ENCODE measurements at regions not wholly inside any gene's neighbourhood (a gene's known extent, or its start where the extent isn't known, plus 50 kb on each side); places are given as distances from the start of the nearest gene placed in this dataset.

DNA sequence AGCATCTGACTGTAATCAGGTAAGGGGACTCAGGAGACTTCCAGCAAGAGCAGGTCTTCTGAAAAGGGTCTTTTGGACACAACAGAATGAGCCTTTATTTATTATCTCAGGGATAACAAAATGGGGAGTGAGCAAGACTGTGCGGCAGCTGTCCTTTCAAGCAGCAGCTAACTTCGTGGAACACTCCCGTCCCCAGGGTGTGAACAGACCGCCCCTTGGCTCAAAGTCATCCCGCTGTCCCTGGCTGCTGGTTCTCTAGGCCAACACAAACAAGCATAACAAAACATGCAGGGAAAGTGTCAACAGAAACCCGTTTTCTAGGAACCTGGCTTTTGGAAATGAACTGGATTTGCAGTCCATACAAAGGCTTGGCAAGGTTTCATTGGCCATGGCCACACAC lies 787.9 kb upstream of the FANCL start:
- no peak overlapping the region for H3K4me3 ChIP-seq (ENCODE audit: low read length)
- H3K9me3 ChIP-seq (ENCODE audit: control insufficient read depth, low read depth, low read length) = no peaks in the 10 kb centered on the region
- H3K4me1 ChIP-seq (ENCODE audit: control insufficient read depth, low read depth, low read length) = no peaks in the 10 kb centered on the region

DNA sequence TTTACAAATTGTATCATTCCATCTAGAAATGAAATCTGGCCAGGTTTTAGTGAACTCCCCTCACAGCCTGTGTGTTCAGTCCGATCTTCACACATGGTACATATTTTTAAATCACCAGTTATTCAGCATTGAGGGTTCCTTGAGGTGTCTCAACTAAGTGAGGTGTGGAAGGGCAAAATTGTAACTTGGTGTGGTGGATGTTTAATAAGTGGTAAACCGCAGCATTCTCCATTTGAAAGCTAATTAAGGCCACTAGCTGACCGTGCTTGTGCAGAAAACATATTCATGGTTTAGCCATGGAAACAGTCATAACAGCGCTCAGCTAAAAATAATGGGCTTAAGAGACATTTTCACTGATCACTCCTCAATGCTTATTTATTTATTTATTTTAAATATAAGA lies 786.2 kb upstream of the FANCL start:
- Histone ChIP-seq H3K9ac (ENCODE audit: low read length) (no peak overlapping the region), H3K4me1 (ENCODE audit: control insufficient read depth, low read depth, low read length) (no peaks in the 10 kb centered on the region), H3K9me3 (ENCODE audit: control insufficient read depth, low read depth, low read length) (no peaks in the 10 kb centered on the region), H3K27ac (ENCODE audit: low read length) (no peak overlapping the region), H3K4me3 (ENCODE audit: low read length) (no peak overlapping the region), H3K27me3 (ENCODE audit: control insufficient read depth, insufficient read depth, low read length) (no peaks in the 10 kb centered on the region), H3K36me3 (ENCODE audit: control insufficient read depth, low read depth, low read length) (no peaks in the 10 kb centered on the region)

More for the DNA sequence above, 787.9 kb upstream of the FANCL start:
- no peaks in the 10 kb centered on the region for H3K27me3 ChIP-seq (ENCODE audit: control insufficient read depth, insufficient read depth, low read length)
- H3K36me3 ChIP-seq (ENCODE audit: control insufficient read depth, low read depth, low read length) = no peaks in the 10 kb centered on the region
- no peak overlapping the region for H3K9ac ChIP-seq (ENCODE audit: low read length)
- no peak overlapping the region for H3K27ac ChIP-seq (ENCODE audit: low read length)

DNA sequence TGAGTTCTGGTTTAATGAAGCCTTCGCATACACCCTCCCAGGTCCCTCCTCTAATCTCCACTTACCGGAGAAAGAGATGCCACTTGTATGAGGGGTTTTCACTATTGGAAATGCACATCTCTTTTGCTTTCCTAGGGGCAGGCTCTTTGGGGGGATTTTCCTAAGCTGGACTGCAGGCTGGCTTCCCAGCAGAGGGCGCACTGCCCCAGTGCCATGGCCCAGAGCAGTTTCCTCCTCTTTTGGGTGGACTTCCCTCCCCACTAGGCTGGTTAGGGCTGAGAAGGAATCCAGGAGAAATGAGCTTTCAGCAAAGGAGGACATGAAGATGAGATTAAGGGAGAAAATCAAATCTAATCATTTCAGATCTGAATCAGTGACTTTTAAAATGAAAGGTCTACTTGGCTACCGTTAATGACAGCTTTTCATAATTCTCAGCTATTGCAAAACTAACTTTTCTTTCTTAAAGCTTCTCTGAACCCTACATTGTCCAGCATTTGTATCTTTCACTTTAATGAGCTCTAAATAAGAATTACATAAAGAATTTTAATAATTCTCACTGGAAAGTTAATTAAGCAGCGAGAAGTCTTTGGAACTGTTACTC lies 784.1 kb upstream of the FANCL start:
- Histone ChIP-seq H3K36me3 (ENCODE audit: control insufficient read depth, low read depth, low read length) (no peaks in the 10 kb centered on the region), H3K27ac (ENCODE audit: low read length) (no peak overlapping the region), H3K9ac (ENCODE audit: low read length) (no peak overlapping the region), H3K27me3 (ENCODE audit: control insufficient read depth, insufficient read depth, low read length) (no peaks in the 10 kb centered on the region), H3K9me3 (ENCODE audit: control insufficient read depth, low read depth, low read length) (no peaks in the 10 kb centered on the region), H3K4me1 (ENCODE audit: control insufficient read depth, low read depth, low read length) (no peaks in the 10 kb centered on the region), H3K4me3 (ENCODE audit: low read length) (no peak overlapping the region)

DNA sequence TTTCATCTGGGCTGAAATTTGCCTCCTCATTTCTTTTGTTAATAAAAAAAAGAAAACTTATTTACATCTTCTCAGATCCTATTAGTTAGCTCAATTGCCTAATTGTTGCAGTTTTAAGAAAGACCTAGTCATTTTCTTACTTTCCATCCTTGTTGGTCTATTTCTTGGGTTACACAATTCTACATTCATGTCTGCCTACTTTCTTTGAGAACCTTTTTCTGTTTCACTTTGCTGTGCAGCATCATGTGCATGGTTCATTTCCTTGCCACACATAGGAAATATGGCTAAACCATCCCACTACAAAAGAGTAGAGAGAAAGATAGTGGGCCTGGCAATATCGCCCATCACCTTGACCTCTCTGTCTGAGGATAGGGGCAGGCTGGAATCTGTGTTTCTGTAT lies 780.7 kb upstream of the FANCL start:
- H3K4me1 ChIP-seq (ENCODE audit: control insufficient read depth, low read depth, low read length) = no peaks in the 10 kb centered on the region
- no peaks in the 10 kb centered on the region for H3K27me3 ChIP-seq (ENCODE audit: control insufficient read depth, insufficient read depth, low read length)
- H3K36me3 ChIP-seq (ENCODE audit: control insufficient read depth, low read depth, low read length) = no peaks in the 10 kb centered on the region
- no peak overlapping the region for H3K9ac ChIP-seq (ENCODE audit: low read length)
- no peak overlapping the region for H3K4me3 ChIP-seq (ENCODE audit: low read length)
- no peak overlapping the region for H3K27ac ChIP-seq (ENCODE audit: low read length)
- no peaks in the 10 kb centered on the region for H3K9me3 ChIP-seq (ENCODE audit: control insufficient read depth, low read depth, low read length)

DNA sequence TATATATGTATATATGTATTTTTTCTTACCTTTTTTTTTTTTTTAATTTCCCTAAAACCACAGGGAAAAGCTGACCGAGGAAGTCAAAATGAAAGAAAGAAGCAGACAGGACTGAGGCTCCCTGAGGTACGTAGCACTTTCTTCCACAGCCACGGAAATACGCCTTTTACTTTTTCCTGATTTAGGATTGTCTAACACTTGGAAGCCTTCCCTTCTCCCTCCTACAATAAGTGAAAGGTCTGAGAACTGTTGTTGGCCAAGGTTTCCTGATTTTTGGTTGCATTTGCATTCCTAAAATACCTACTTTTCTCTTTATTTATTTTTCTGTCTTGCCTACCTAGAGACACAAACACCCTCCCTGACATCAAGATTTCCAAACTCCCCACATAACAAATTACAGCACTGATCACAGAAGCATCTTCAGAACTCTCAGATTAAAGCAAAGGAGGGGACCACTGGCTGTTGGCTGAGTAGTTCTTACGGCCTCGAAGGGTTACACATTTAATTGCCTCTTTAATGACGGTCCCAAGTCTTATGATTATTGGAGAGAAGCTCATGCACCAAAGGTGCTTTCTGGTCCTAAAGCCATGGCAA lies 778.5 kb upstream of the FANCL start:
- no peaks in the 10 kb centered on the region for H3K27me3 ChIP-seq (ENCODE audit: control insufficient read depth, insufficient read depth, low read length)
- H3K36me3 ChIP-seq (ENCODE audit: control insufficient read depth, low read depth, low read length) = no peaks in the 10 kb centered on the region
- H3K9me3 ChIP-seq (ENCODE audit: control insufficient read depth, low read depth, low read length) = no peaks in the 10 kb centered on the region
- H3K4me1 ChIP-seq (ENCODE audit: control insufficient read depth, low read depth, low read length) = no peaks in the 10 kb centered on the region
- no peak overlapping the region for H3K9ac ChIP-seq (ENCODE audit: low read length)
- H3K4me3 ChIP-seq (ENCODE audit: low read length) = no peak overlapping the region
- H3K27ac ChIP-seq (ENCODE audit: low read length) = no peak overlapping the region

DNA sequence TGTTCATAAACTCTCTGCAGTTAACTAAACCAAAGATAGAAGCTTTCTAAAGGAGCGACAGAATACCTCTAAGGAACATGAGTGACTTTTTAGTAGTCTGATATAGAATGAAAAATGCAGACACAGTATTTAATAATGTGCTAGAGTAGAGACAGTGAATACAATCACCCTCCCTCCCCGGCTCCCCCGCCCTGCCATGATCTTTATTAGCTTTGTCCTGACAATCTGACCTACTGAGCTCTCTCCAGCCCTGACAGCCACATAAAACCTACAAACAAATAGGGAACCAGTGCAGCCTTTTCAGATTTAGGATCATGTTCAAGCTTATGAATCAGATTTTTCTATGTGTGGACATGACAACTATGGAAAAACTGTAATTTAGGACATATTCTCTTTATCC lies 777.6 kb upstream of the FANCL start:
- Histone ChIP-seq H3K27ac (ENCODE audit: low read length) (no peak overlapping the region), H3K27me3 (ENCODE audit: control insufficient read depth, insufficient read depth, low read length) (no peaks in the 10 kb centered on the region), H3K4me3 (ENCODE audit: low read length) (no peak overlapping the region), H3K36me3 (ENCODE audit: control insufficient read depth, low read depth, low read length) (no peaks in the 10 kb centered on the region), H3K4me1 (ENCODE audit: control insufficient read depth, low read depth, low read length) (no peaks in the 10 kb centered on the region), H3K9ac (ENCODE audit: low read length) (no peak overlapping the region), H3K9me3 (ENCODE audit: control insufficient read depth, low read depth, low read length) (no peaks in the 10 kb centered on the region)

DNA sequence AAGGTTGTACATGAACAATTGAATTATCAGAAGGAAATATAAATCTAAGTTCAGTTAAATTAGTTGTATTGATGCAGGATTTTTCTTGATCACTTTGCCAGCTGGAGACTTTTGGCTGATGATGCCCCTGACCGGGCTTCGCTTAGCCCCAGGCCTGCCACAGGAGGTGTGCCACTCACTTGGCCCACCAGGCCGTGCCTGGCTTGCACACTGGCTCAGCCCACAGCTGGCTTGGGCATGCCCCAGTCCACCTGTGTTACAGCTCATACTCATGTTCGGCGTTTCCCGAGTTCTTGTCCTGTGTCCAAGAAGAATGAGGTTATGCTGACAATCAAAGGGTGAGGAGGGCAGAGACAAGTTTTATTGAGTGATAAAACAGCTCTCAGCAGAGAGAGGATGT lies 773.9 kb upstream of the FANCL start:
- Histone ChIP-seq H3K4me3 (ENCODE audit: low read length) (no peak overlapping the region), H3K9me3 (ENCODE audit: control insufficient read depth, low read depth, low read length) (no peaks in the 10 kb centered on the region), H3K27ac (ENCODE audit: low read length) (no peak overlapping the region), H3K36me3 (ENCODE audit: control insufficient read depth, low read depth, low read length) (no peaks in the 10 kb centered on the region), H3K27me3 (ENCODE audit: control insufficient read depth, insufficient read depth, low read length) (no peaks in the 10 kb centered on the region), H3K9ac (ENCODE audit: low read length) (no peak overlapping the region), H3K4me1 (ENCODE audit: control insufficient read depth, low read depth, low read length) (no peaks in the 10 kb centered on the region)

DNA sequence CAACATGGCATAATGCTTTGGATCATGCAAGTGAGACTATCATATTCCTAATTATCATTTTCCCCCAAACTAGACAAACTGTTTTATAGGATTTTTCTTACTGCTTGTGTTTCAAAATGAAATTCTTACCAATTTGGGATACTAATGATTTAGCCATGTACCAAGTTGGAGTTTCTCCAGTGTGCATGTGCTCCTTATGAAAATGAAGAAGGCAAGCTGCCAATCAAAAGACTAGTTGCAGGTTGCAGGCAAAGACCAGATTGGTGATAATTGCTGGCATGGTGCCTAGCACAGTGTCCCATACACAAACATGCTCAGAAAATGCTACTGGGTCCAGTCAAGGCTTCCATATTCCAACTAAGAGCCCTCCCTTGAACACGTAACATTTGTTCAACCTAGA lies 771.8 kb upstream of the FANCL start:
- no peaks in the 10 kb centered on the region for H3K9me3 ChIP-seq (ENCODE audit: control insufficient read depth, low read depth, low read length)

DNA sequence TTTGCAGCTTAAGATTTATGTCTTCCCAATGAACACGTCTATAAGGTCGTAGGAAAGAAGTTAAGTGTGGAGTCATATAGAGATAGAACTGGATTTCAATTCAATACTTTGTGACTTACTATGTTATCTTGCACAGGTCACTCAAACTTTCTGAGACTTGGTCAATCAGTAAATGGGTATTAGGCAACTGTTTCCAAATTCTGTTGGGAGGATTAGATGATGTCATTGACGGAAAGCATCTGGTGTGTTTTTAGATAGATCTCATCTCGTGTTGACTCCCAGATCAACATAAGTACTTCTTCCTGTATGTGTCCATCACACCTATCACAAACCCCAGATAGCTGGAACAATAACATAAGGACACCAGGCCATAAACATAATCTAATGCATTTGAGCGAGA lies 771.1 kb upstream of the FANCL start:
- H3K9me3 ChIP-seq (ENCODE audit: control insufficient read depth, low read depth, low read length) = no peaks in the 10 kb centered on the region
- H3K4me3 ChIP-seq (ENCODE audit: low read length) = no peak overlapping the region
- no peaks in the 10 kb centered on the region for H3K4me1 ChIP-seq (ENCODE audit: control insufficient read depth, low read depth, low read length)
- H3K9ac ChIP-seq (ENCODE audit: low read length) = no peak overlapping the region
- H3K27me3 ChIP-seq (ENCODE audit: control insufficient read depth, insufficient read depth, low read length) = no peaks in the 10 kb centered on the region
- H3K27ac ChIP-seq (ENCODE audit: low read length) = no peak overlapping the region
- H3K36me3 ChIP-seq (ENCODE audit: control insufficient read depth, low read depth, low read length) = no peaks in the 10 kb centered on the region

More for the DNA sequence above, 771.8 kb upstream of the FANCL start:
- H3K36me3 ChIP-seq (ENCODE audit: control insufficient read depth, low read depth, low read length) = no peaks in the 10 kb centered on the region
- H3K4me3 ChIP-seq (ENCODE audit: low read length) = no peak overlapping the region
- no peaks in the 10 kb centered on the region for H3K4me1 ChIP-seq (ENCODE audit: control insufficient read depth, low read depth, low read length)
- no peak overlapping the region for H3K9ac ChIP-seq (ENCODE audit: low read length)
- H3K27me3 ChIP-seq (ENCODE audit: control insufficient read depth, insufficient read depth, low read length) = no peaks in the 10 kb centered on the region
- H3K27ac ChIP-seq (ENCODE audit: low read length) = no peak overlapping the region

DNA sequence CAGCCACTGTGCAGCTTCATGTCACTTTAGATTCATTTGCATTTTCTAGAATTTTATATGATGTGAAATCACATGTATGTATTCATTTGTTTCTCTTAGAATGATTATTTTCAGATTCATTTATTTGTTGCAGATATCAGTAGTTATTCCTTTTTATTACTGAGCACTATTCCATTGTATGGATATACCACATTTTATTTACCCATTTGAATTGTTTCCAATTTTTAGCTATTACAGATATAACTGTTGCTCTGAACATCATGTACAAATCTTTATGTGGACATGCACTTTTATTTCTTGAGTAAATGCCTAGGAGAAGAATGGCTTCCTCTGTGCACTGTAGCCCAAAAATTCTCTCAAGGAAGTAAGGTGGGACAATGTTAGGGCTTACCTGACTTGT lies 767.8 kb upstream of the FANCL start:
- H3K27me3 ChIP-seq (ENCODE audit: control insufficient read depth, insufficient read depth, low read length) = no peaks in the 10 kb centered on the region
- H3K36me3 ChIP-seq (ENCODE audit: control insufficient read depth, low read depth, low read length) = no peaks in the 10 kb centered on the region
- no peaks in the 10 kb centered on the region for H3K9me3 ChIP-seq (ENCODE audit: control insufficient read depth, low read depth, low read length)
- H3K9ac ChIP-seq (ENCODE audit: low read length) = no peak overlapping the region
- H3K4me3 ChIP-seq (ENCODE audit: low read length) = no peak overlapping the region
- no peak overlapping the region for H3K27ac ChIP-seq (ENCODE audit: low read length)
- peaks cover 9% of the 10 kb centered on the region for H3K4me1 ChIP-seq (ENCODE audit: control insufficient read depth, low read depth, low read length)

DNA sequence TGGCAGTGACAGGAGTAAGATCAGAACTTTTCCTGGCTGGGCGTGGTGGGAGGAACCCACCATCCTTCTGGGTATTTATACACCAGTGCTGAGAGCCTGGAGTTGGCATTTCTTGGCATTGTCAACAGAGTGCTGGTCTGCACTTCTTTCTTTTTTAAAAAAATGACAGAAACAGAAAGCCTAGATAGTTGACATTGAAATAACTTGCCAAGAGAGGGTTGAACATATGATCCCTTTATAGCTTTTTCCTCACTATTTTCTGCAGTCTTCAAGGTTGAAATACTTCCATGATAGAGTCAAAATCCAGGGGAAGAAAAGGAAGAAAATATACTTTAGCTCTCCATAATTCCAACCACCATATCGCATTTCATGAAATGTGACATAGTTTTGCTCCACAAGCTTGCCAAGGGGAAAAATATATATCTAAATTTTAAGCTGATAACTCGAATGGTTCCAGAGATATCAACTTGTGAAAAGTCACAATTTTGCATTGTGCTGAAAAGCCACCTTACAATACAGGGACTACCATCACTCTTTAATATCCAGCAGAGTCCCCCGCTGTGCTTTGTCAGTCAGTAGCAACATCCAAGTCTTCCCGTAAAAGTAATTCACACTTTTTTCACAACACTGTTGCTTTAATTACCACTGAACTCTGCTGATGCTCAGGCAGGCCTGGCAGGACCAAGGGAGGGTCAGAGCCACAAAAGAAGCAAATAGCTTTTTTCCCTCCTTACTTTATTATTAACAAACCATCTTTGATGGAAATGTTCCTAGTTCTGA lies 764.9 kb upstream of the FANCL start:
- Histone ChIP-seq H3K36me3 (ENCODE audit: control insufficient read depth, low read depth, low read length) (no peaks in the 10 kb centered on the region), H3K9ac (ENCODE audit: low read length) (no peak overlapping the region), H3K4me1 (ENCODE audit: control insufficient read depth, low read depth, low read length) (peaks cover 9% of the 10 kb centered on the region), H3K27me3 (ENCODE audit: control insufficient read depth, insufficient read depth, low read length) (no peaks in the 10 kb centered on the region), H3K4me3 (ENCODE audit: low read length) (no peak overlapping the region), H3K27ac (ENCODE audit: low read length) (no peak overlapping the region), H3K9me3 (ENCODE audit: control insufficient read depth, low read depth, low read length) (no peaks in the 10 kb centered on the region)

DNA sequence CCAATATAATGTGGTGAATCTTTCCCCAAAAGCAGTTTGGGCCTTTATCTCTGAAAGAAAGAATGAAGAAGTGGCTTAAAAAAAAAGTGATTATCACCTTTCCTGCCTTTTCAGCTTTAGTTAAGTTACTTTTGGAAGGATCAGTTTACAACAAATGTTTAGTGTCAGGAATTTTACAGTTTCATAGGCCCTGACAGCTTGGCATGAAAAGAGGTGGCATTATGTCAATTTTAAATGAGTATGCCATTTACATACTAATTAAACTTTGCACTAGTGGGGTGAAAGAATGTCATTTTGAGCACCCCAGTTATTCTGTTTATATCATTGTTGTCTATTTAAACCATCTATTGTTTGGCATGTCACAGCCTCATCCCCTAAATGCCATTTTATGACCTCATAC lies 763.5 kb upstream of the FANCL start:
- Histone ChIP-seq H3K4me1 (ENCODE audit: control insufficient read depth, low read depth, low read length) (peaks cover 9% of the 10 kb centered on the region), H3K9ac (ENCODE audit: low read length) (no peak overlapping the region), H3K36me3 (ENCODE audit: control insufficient read depth, low read depth, low read length) (no peaks in the 10 kb centered on the region), H3K27me3 (ENCODE audit: control insufficient read depth, insufficient read depth, low read length) (no peaks in the 10 kb centered on the region), H3K9me3 (ENCODE audit: control insufficient read depth, low read depth, low read length) (no peaks in the 10 kb centered on the region), H3K27ac (ENCODE audit: low read length) (no peak overlapping the region), H3K4me3 (ENCODE audit: low read length) (no peak overlapping the region)

Measured in iPS-18a (cell line).